SU-DHL-6 (cell line): ENCODE measurements at regions not wholly inside any gene's neighbourhood (a gene's known extent, or its start where the extent isn't known, plus 50 kb on each side); places are given as distances from the start of the nearest gene placed in this dataset.

Experiments
- H2AFZ ChIP-seq: fragments of 200-600 bp; sonication (generic); 2 replicates; pipeline ENCODE4 v1.6.1; 2014; ENCODE audit warnings: low read depth, mild to moderate bottlenecking, moderate library complexity, mixed read lengths, antibody characterized with exemption, low read length; ENCODE audit not compliant: severe bottlenecking
- H3F3A ChIP-seq: fragments of 200-600 bp; shearing (Covaris generic); 2 replicates; pipeline ENCODE4 v1.6.0; 2016; ENCODE audit warnings: antibody characterized with exemption, mild to moderate bottlenecking; ENCODE audit not compliant: insufficient read depth
- H3K27ac ChIP-seq: fragments of 200-600 bp; sonication (generic); 2 replicates; pipeline ENCODE4 v1.5.1; 2016; ENCODE audit warnings: low read depth, mild to moderate bottlenecking, low read length, moderate library complexity, mixed read lengths
- H3K27me3 ChIP-seq: fragments of 200-600 bp; sonication (generic), shearing (Covaris generic); 2 replicates; pipeline ENCODE4 v1.6.0; 2014; ENCODE audit warnings: mild to moderate bottlenecking, low read length
- H3K36me3 ChIP-seq: fragments of 200-600 bp; sonication (generic); 2 replicates; pipeline ENCODE4 v1.6.1; 2014; ENCODE audit warnings: mild to moderate bottlenecking, low read length, mixed read lengths
- H3K4me2 ChIP-seq: fragments of 300-600, 200-600 bp; shearing (Covaris generic), sonication (generic); 2 replicates; pipeline ENCODE4 v1.6.0; 2014; ENCODE audit warnings: low read length, low read depth, mild to moderate bottlenecking; ENCODE audit not compliant: poor library complexity, severe bottlenecking
- H3K4me3 ChIP-seq: fragments of 200-600 bp; sonication (generic); 2 replicates; pipeline ENCODE4 v1.5.1; 2014; ENCODE audit warnings: antibody characterized with exemption, low read length, mild to moderate bottlenecking, mixed read lengths; ENCODE audit not compliant: insufficient read depth, poor library complexity, severe bottlenecking
- H3K79me2 ChIP-seq: fragments of 200-600 bp; sonication (generic); 2 replicates; pipeline ENCODE4 v1.6.1; 2014; ENCODE audit warnings: mild to moderate bottlenecking, low read length, moderate library complexity; ENCODE audit not compliant: insufficient read depth
- H3K9ac ChIP-seq: fragments of 200-600 bp; sonication (generic); 2 replicates; pipeline ENCODE4 v1.7.0; 2014; ENCODE audit warnings: mild to moderate bottlenecking, low read length
- H3K9me2 ChIP-seq: fragments of 200-600 bp; sonication (generic); replicated peaks from 2 replicates; pipeline ENCODE4 v1.6.1; 2014; ENCODE audit warnings: low read length; ENCODE audit not compliant: insufficient read depth
- H3K9me3 ChIP-seq: fragments of 200-600 bp; sonication (generic); 2 replicates; pipeline ENCODE4 v1.6.1; 2014; ENCODE audit warnings: low read length, mixed read lengths; ENCODE audit not compliant: insufficient read depth
- H4K20me1 ChIP-seq: fragments of 200-600 bp; sonication (generic); 2 replicates; pipeline ENCODE4 v1.6.1; 2014; ENCODE audit warnings: low read depth, mild to moderate bottlenecking, antibody characterized with exemption, low read length, moderate library complexity, mixed read lengths
- EZH2phosphoT487 ChIP-seq: fragments of 200-600 bp; sonication (generic), shearing (Covaris generic); conservative IDR thresholded peaks from 2 replicates; pipeline ENCODE4 v1.6.1; 2018; ENCODE audit warnings: mild to moderate bottlenecking, antibody characterized with exemption, low read length, moderate library complexity, mixed read lengths
- TF ChIP-seq, protein P1 (sequence below): fragments of 200-600 bp; sonication (generic); IDR thresholded peaks from one replicate; pipeline ENCODE4 v1.5.1; 2017; ENCODE audit warnings: antibody characterized with exemption, mild to moderate bottlenecking, low read length, moderate library complexity; ENCODE audit not compliant: insufficient read depth, poor library complexity, severe bottlenecking

DNA sequence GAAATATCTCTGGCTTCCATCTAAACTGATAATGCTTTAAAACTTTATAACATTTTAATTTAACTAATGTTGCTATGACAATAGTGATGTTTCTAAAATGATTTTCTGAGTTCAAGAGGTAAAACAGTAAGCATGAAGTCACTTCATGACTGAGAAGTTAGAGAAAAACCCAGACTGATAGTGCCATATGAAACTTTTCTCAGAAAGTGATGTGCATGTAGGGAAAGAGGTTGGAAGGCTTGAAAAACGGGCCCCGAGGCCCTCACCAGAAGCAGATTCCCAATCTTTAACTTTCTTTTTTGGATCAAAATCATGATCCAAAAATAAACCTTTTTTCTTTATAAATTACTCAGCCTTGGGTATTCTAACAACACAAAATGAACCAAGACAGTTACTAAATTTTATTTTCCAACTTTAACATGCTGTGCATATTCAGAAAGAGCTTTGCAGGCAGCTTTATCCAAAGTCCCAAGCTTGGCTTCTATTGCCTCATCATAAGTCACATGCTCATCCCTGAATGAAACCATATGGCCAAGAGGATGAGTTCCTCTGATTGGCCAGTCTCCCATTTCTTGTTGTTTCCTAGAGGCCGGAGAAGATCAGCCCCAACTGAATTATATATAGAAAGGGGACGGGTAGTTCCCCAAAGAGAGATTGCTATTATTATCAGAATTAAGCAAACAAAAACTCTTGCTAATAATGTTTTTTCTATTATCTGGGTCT lies 357.6 kb upstream of the SALL1 start:
- TF ChIP-seq, protein P1, sequence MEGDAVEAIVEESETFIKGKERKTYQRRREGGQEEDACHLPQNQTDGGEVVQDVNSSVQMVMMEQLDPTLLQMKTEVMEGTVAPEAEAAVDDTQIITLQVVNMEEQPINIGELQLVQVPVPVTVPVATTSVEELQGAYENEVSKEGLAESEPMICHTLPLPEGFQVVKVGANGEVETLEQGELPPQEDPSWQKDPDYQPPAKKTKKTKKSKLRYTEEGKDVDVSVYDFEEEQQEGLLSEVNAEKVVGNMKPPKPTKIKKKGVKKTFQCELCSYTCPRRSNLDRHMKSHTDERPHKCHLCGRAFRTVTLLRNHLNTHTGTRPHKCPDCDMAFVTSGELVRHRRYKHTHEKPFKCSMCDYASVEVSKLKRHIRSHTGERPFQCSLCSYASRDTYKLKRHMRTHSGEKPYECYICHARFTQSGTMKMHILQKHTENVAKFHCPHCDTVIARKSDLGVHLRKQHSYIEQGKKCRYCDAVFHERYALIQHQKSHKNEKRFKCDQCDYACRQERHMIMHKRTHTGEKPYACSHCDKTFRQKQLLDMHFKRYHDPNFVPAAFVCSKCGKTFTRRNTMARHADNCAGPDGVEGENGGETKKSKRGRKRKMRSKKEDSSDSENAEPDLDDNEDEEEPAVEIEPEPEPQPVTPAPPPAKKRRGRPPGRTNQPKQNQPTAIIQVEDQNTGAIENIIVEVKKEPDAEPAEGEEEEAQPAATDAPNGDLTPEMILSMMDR: no peak
- no peak for TF ChIP-seq EZH2phosphoT487
- Histone ChIP-seq H3K27ac (no peak overlapping the region), H3F3A (no peaks in the 10 kb centered on the region), H3K9ac (no peak overlapping the region), H4K20me1 (no peaks in the 10 kb centered on the region), H3K4me2 (no peak overlapping the region), H3K4me3 (no peak overlapping the region), H3K9me2 (no peaks in the 10 kb centered on the region), H3K9me3 (no peaks in the 10 kb centered on the region), H3K36me3 (no peaks in the 10 kb centered on the region), H3K27me3 (no peaks in the 10 kb centered on the region), H3K79me2 (no peaks in the 10 kb centered on the region), H2AFZ (no peak overlapping the region)

DNA sequence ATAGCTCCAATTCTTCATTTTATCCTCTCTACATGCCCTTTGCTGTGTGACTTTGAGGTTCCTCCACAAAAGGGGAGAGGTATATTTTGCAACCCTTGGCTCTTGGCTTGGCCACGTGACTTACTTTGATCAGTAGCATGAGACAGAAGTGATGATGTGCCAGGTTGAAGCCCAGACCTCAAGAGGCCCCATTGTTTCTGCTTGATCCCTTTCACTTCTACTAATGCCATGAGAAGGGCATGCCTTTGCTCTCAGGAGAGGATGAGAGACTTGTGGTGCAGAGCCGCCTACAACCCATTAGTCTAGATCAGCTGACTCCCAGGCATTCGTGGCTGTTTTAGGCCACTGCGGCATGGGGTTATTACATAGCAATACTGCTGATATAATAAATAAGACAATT lies 356.2 kb upstream of the SALL1 start:
- Histone ChIP-seq H2AFZ (no peak overlapping the region), H3K9me3 (no peaks in the 10 kb centered on the region), H4K20me1 (no peaks in the 10 kb centered on the region), H3F3A (no peaks in the 10 kb centered on the region), H3K27me3 (no peaks in the 10 kb centered on the region), H3K4me2 (no peak overlapping the region), H3K79me2 (no peaks in the 10 kb centered on the region), H3K9me2 (no peaks in the 10 kb centered on the region), H3K4me3 (no peak overlapping the region), H3K36me3 (no peaks in the 10 kb centered on the region), H3K27ac (no peak overlapping the region), H3K9ac (no peak overlapping the region)
- TF ChIP-seq, protein P1: no peak
- no peak for TF ChIP-seq EZH2phosphoT487

DNA sequence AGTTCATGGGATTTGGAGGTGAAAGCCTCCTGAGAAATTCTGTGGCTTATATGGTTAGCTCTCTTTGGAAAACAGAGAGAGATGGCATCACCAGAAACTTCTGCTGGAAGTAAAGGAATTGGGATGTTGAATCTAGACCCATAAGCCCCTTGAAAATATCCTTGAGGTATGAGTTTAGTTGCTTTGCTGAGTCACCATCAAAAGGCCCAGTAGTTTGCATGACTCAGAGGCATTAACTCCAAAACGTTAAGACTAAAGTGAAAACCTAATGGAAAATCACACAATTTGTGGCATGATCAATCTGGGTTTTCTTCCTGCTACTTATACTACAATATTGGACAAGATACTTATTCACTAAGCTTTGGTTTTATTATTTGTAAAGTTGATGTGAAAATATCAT lies 349.2 kb upstream of the SALL1 start:
- Histone ChIP-seq H3K79me2 (no peaks in the 10 kb centered on the region), H3K9me2 (no peaks in the 10 kb centered on the region), H4K20me1 (no peaks in the 10 kb centered on the region), H3K9ac (no peak overlapping the region), H3K27ac (no peak overlapping the region), H3F3A (no peaks in the 10 kb centered on the region), H3K36me3 (no peaks in the 10 kb centered on the region), H3K4me3 (no peak overlapping the region), H2AFZ (no peak overlapping the region), H3K27me3 (no peaks in the 10 kb centered on the region), H3K4me2 (no peak overlapping the region), H3K9me3 (no peaks in the 10 kb centered on the region)
- TF ChIP-seq, protein P1: no peak
- TF ChIP-seq EZH2phosphoT487: no peak
